ENCODE measurements at regions not wholly inside any gene's neighbourhood (a gene's known extent, or its start where the extent isn't known, plus 50 kb on each side); places are given as distances from the start of the nearest gene placed in this dataset.

GRCh38 chr11:45489281-45489905, 176.0 kb downstream of the CHST1 start:
- no peaks in the 10 kb centered on the region for H3K9me3 ChIP-seq (ENCODE audit: low read length)
- no peak overlapping the region for H2AFZ ChIP-seq (ENCODE audit: low read length)
- H3F3A ChIP-seq (ENCODE audit: insufficient read depth, low read length), result no peaks in the 10 kb centered on the region
- H3K9me2 ChIP-seq (ENCODE audit: low read depth, low read length), result no peaks in the 10 kb centered on the region
- no peak overlapping the region for H3K27ac ChIP-seq (ENCODE audit: low read depth, low read length, poor library complexity, severe bottlenecking)
- H4K20me1 ChIP-seq (ENCODE audit: insufficient read depth, low read length), result no peaks in the 10 kb centered on the region
- H3K4me3 ChIP-seq (ENCODE audit: low read depth, low read length, poor library complexity, severe bottlenecking), result no peak overlapping the region
- no peak for TF ChIP-seq EZH2 (IDR thresholded peaks at IDR 0.05; ENCODE audit: borderline replicate concordance, low read length)
- TF ChIP-seq, protein P1, sequence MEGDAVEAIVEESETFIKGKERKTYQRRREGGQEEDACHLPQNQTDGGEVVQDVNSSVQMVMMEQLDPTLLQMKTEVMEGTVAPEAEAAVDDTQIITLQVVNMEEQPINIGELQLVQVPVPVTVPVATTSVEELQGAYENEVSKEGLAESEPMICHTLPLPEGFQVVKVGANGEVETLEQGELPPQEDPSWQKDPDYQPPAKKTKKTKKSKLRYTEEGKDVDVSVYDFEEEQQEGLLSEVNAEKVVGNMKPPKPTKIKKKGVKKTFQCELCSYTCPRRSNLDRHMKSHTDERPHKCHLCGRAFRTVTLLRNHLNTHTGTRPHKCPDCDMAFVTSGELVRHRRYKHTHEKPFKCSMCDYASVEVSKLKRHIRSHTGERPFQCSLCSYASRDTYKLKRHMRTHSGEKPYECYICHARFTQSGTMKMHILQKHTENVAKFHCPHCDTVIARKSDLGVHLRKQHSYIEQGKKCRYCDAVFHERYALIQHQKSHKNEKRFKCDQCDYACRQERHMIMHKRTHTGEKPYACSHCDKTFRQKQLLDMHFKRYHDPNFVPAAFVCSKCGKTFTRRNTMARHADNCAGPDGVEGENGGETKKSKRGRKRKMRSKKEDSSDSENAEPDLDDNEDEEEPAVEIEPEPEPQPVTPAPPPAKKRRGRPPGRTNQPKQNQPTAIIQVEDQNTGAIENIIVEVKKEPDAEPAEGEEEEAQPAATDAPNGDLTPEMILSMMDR (IDR thresholded peaks at IDR 0.05; ENCODE audit: low read length), result no peak
- no peaks in the 10 kb centered on the region; the same call in 1 of the 2 replicates for H3K27me3 ChIP-seq (ENCODE audit: insufficient read depth, low read length)
- H3K79me2 ChIP-seq (ENCODE audit: insufficient read depth, low read length), result no peaks in the 10 kb centered on the region
- no peaks in the 10 kb centered on the region for H3K36me3 ChIP-seq (ENCODE audit: insufficient read depth, low read length)
- no peak overlapping the region for H3K9ac ChIP-seq (ENCODE audit: low read length)
- H3K4me2 ChIP-seq (ENCODE audit: low read length), result no peak overlapping the region
- H3K4me1 ChIP-seq (ENCODE audit: insufficient read depth, low read length, severe bottlenecking), result no peaks in the 10 kb centered on the region

DNA sequence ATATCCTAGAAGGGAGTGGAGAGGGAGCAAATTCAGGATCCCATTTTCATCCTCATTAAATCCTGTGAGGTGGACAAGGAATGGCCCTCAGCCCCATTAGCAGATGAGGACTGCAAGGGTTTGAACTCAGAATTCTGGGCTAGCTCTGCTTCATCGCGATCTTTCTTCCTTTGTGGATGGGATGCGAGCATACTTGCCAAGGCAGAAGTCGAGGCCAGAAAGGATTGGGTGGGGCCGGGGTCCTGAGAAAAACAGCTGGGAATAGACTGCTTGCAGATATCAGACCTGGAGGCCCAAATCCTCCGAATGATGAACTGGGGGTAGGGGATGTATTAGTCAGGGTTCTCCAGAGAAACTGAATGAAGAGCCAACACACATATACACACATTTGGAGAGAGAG, 179.0 kb downstream of the CHST1 start:
- Histone ChIP-seq H2AFZ (ENCODE audit: low read length) (no peak overlapping the region), H3K36me3 (ENCODE audit: insufficient read depth, low read length) (no peaks in the 10 kb centered on the region), H3K4me2 (ENCODE audit: low read length) (no peak overlapping the region), H3K9me2 (ENCODE audit: low read depth, low read length) (no peaks in the 10 kb centered on the region), H3K9ac (ENCODE audit: low read length) (no peak overlapping the region), H4K20me1 (ENCODE audit: insufficient read depth, low read length) (no peaks in the 10 kb centered on the region), H3K4me3 (ENCODE audit: low read depth, low read length, poor library complexity, severe bottlenecking) (no peak overlapping the region), H3F3A (ENCODE audit: insufficient read depth, low read length) (no peaks in the 10 kb centered on the region), H3K9me3 (ENCODE audit: low read length) (no peaks in the 10 kb centered on the region), H3K79me2 (ENCODE audit: insufficient read depth, low read length) (no peaks in the 10 kb centered on the region), H3K27ac (ENCODE audit: low read depth, low read length, poor library complexity, severe bottlenecking) (no peak overlapping the region), H3K4me1 (ENCODE audit: insufficient read depth, low read length, severe bottlenecking) (no peaks in the 10 kb centered on the region), H3K27me3 (ENCODE audit: insufficient read depth, low read length) (no peaks in the 10 kb centered on the region)
- TF ChIP-seq, protein P1 (IDR thresholded peaks at IDR 0.05; ENCODE audit: low read length), result no peak
- TF ChIP-seq EZH2 (IDR thresholded peaks at IDR 0.05; ENCODE audit: borderline replicate concordance, low read length), result no peak

DNA sequence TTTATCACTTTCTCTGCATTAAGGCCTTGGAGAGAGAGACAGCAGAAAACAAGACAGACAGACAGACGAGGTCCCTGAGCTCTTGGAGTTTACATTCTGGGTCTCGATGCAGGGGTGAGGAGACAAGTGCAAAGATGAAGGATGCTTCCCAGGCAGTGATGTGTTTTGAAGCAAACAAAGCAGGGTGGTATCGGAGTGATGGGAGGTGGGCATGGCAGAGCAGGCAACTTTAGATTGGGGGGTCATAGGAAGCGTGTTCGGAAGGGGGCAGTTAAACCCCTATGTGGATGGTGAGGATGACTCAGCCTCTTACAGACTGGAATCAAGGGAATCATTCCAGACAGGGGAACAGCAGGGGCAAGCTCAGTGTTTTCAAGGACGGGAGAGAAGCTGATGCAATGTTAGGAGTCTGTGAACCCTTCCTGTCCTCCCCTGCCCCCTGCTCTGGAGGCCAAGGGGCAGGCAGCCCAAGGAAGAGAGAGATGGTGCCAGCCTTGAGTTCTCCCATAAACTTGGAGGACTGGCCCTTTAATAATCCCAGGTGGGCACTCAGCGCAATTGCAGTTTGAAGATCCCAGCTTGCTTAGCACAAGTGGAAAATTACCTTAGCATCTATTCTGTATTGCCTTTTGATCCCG, 180.2 kb downstream of the CHST1 start:
- H3K27me3 ChIP-seq (ENCODE audit: insufficient read depth, low read length), result no peaks in the 10 kb centered on the region
- H3K36me3 ChIP-seq (ENCODE audit: insufficient read depth, low read length), result no peaks in the 10 kb centered on the region
- H2AFZ ChIP-seq (ENCODE audit: low read length), result no peak overlapping the region
- no peaks in the 10 kb centered on the region for H3K9me2 ChIP-seq (ENCODE audit: low read depth, low read length)
- no peaks in the 10 kb centered on the region for H4K20me1 ChIP-seq (ENCODE audit: insufficient read depth, low read length)
- H3K79me2 ChIP-seq (ENCODE audit: insufficient read depth, low read length), result no peaks in the 10 kb centered on the region
- H3K27ac ChIP-seq (ENCODE audit: low read depth, low read length, poor library complexity, severe bottlenecking), result no peak overlapping the region
- H3K4me3 ChIP-seq (ENCODE audit: low read depth, low read length, poor library complexity, severe bottlenecking), result no peak overlapping the region
- no peak overlapping the region for H3K4me2 ChIP-seq (ENCODE audit: low read length)
- H3K9me3 ChIP-seq (ENCODE audit: low read length), result no peaks in the 10 kb centered on the region
- H3K9ac ChIP-seq (ENCODE audit: low read length), result no peak overlapping the region
- TF ChIP-seq, protein P1 (IDR thresholded peaks at IDR 0.05; ENCODE audit: low read length), result no peak
- TF ChIP-seq EZH2 (IDR thresholded peaks at IDR 0.05; ENCODE audit: borderline replicate concordance, low read length), result no peak
- no peaks in the 10 kb centered on the region for H3F3A ChIP-seq (ENCODE audit: insufficient read depth, low read length)
- no peaks in the 10 kb centered on the region for H3K4me1 ChIP-seq (ENCODE audit: insufficient read depth, low read length, severe bottlenecking)
